HEK293 (cell line): ENCODE measurements at regions not wholly inside any gene's neighbourhood (a gene's known extent, or its start where the extent isn't known, plus 50 kb on each side); places are given as distances from the start of the nearest gene placed in this dataset.

Experiments
- HOXA7 ChIP-seq: sonication (generic); formaldehyde crosslinking; IDR thresholded peaks from 2 replicates; pipeline ENCODE4 v1.8.1; 2022; ENCODE audit warnings: missing genetic modification reagents, borderline replicate concordance
- KLF17 ChIP-seq: fragments of 450-650 bp; formaldehyde crosslinking; IDR thresholded peaks from 2 replicates; pipeline ENCODE4 v1.5.1; 2016; ENCODE audit warnings: missing biosample characterization, missing genetic modification characterization
- REST ChIP-seq: fragments of 450-650 bp; formaldehyde crosslinking; IDR thresholded peaks from 2 replicates; pipeline ENCODE4 v1.5.1; 2016; ENCODE audit warnings: missing biosample characterization, missing genetic modification characterization
- SETDB1 ChIP-seq: IDR thresholded peaks from one replicate; pipeline ENCODE4 v1.6.1; 2017; ENCODE audit warnings: mild to moderate bottlenecking, low read length, moderate library complexity, mixed read lengths; ENCODE audit not compliant: insufficient read length
- SP7 ChIP-seq: fragments of 450-650 bp; formaldehyde crosslinking; IDR thresholded peaks from 2 replicates; pipeline ENCODE4 v1.5.1; 2016; ENCODE audit warnings: missing biosample characterization, missing genetic modification characterization
- YY1 ChIP-seq: fragments of 450-650 bp; formaldehyde crosslinking; IDR thresholded peaks from 2 replicates; pipeline ENCODE4 v1.5.1; 2018; ENCODE audit warnings: missing biosample characterization, missing genetic modification characterization
- ZBTB20 ChIP-seq: fragments of 450-650 bp; formaldehyde crosslinking; IDR thresholded peaks from 2 replicates; pipeline ENCODE4 v1.5.1; 2016; ENCODE audit warnings: missing biosample characterization, missing genetic modification characterization
- ZBTB8A ChIP-seq: fragments of 450-650 bp; formaldehyde crosslinking; IDR thresholded peaks from 2 replicates; pipeline ENCODE4 v1.5.1; 2016; ENCODE audit warnings: missing biosample characterization, missing genetic modification characterization
- ZNF174 ChIP-seq: fragments of 450-650 bp; formaldehyde crosslinking; IDR thresholded peaks from 2 replicates; pipeline ENCODE4 v1.5.0; 2017; ENCODE audit warnings: missing biosample characterization, mild to moderate bottlenecking, missing genetic modification characterization
- ZNF302 ChIP-seq: fragments of 450-650 bp; formaldehyde crosslinking; IDR thresholded peaks from 2 replicates; pipeline ENCODE4 v1.5.1; 2016; ENCODE audit warnings: missing biosample characterization, missing genetic modification characterization, low read depth
- ZNF600 ChIP-seq: fragments of 450-650 bp; formaldehyde crosslinking; IDR thresholded peaks from 2 replicates; pipeline ENCODE4 v1.5.1; 2016; ENCODE audit warnings: missing biosample characterization, missing genetic modification characterization
- ZNF639 ChIP-seq: fragments of 450-650 bp; formaldehyde crosslinking; IDR thresholded peaks from 2 replicates; pipeline ENCODE4 v1.5.1; 2016; ENCODE audit warnings: missing biosample characterization, missing genetic modification characterization
- TF ChIP-seq, protein P1 (sequence below): fragments of 450-650 bp; formaldehyde crosslinking; IDR thresholded peaks from 2 replicates; pipeline ENCODE4 v1.5.1; 2016; ENCODE audit warnings: missing biosample characterization, missing genetic modification characterization
- TF ChIP-seq, protein P2 (sequence below): fragments of 450-650 bp; formaldehyde crosslinking; IDR thresholded peaks from 2 replicates; pipeline ENCODE4 v1.5.1; 2016; ENCODE audit warnings: missing biosample characterization, missing genetic modification characterization, borderline replicate concordance

GRCh38 chr6:130693944-130694343 is 133.3 kb upstream of the SMLR1 start:
- TF ChIP-seq, protein P1, sequence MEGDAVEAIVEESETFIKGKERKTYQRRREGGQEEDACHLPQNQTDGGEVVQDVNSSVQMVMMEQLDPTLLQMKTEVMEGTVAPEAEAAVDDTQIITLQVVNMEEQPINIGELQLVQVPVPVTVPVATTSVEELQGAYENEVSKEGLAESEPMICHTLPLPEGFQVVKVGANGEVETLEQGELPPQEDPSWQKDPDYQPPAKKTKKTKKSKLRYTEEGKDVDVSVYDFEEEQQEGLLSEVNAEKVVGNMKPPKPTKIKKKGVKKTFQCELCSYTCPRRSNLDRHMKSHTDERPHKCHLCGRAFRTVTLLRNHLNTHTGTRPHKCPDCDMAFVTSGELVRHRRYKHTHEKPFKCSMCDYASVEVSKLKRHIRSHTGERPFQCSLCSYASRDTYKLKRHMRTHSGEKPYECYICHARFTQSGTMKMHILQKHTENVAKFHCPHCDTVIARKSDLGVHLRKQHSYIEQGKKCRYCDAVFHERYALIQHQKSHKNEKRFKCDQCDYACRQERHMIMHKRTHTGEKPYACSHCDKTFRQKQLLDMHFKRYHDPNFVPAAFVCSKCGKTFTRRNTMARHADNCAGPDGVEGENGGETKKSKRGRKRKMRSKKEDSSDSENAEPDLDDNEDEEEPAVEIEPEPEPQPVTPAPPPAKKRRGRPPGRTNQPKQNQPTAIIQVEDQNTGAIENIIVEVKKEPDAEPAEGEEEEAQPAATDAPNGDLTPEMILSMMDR (tag by site-specific recombination): no peak
- TF ChIP-seq YY1 (tag by site-specific recombination): no peak
- TF ChIP-seq SETDB1: no peak
- TF ChIP-seq ZBTB8A (tag by site-specific recombination): no peak
- no peak for TF ChIP-seq ZNF639 (tag by site-specific recombination)
- TF ChIP-seq SP7 (tag by site-specific recombination): no peak
- TF ChIP-seq ZBTB20 (tag by site-specific recombination): no peak
- TF ChIP-seq, protein P2, sequence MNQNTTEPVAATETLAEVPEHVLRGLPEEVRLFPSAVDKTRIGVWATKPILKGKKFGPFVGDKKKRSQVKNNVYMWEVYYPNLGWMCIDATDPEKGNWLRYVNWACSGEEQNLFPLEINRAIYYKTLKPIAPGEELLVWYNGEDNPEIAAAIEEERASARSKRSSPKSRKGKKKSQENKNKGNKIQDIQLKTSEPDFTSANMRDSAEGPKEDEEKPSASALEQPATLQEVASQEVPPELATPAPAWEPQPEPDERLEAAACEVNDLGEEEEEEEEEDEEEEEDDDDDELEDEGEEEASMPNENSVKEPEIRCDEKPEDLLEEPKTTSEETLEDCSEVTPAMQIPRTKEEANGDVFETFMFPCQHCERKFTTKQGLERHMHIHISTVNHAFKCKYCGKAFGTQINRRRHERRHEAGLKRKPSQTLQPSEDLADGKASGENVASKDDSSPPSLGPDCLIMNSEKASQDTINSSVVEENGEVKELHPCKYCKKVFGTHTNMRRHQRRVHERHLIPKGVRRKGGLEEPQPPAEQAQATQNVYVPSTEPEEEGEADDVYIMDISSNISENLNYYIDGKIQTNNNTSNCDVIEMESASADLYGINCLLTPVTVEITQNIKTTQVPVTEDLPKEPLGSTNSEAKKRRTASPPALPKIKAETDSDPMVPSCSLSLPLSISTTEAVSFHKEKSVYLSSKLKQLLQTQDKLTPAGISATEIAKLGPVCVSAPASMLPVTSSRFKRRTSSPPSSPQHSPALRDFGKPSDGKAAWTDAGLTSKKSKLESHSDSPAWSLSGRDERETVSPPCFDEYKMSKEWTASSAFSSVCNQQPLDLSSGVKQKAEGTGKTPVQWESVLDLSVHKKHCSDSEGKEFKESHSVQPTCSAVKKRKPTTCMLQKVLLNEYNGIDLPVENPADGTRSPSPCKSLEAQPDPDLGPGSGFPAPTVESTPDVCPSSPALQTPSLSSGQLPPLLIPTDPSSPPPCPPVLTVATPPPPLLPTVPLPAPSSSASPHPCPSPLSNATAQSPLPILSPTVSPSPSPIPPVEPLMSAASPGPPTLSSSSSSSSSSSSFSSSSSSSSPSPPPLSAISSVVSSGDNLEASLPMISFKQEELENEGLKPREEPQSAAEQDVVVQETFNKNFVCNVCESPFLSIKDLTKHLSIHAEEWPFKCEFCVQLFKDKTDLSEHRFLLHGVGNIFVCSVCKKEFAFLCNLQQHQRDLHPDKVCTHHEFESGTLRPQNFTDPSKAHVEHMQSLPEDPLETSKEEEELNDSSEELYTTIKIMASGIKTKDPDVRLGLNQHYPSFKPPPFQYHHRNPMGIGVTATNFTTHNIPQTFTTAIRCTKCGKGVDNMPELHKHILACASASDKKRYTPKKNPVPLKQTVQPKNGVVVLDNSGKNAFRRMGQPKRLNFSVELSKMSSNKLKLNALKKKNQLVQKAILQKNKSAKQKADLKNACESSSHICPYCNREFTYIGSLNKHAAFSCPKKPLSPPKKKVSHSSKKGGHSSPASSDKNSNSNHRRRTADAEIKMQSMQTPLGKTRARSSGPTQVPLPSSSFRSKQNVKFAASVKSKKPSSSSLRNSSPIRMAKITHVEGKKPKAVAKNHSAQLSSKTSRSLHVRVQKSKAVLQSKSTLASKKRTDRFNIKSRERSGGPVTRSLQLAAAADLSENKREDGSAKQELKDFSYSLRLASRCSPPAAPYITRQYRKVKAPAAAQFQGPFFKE (tag by site-specific recombination): no peak
- no peak for TF ChIP-seq ZNF600 (tag by site-specific recombination)
- TF ChIP-seq REST: no peak
- TF ChIP-seq ZNF174 (tag by site-specific recombination): no peak
- no peak for TF ChIP-seq KLF17 (tag by site-specific recombination)
- no peak for TF ChIP-seq ZNF302 (tag by site-specific recombination)
- TF ChIP-seq HOXA7 (CRISPR knock-in tag): no peak
